OCI-LY1 (cell line): ENCODE measurements at regions not wholly inside any gene's neighbourhood (a gene's known extent, or its start where the extent isn't known, plus 50 kb on each side); places are given as distances from the start of the nearest gene placed in this dataset.

ENCODE experiments used
- CTCF ChIP-seq: fragments of 200-600 bp; sonication (generic), shearing (Covaris generic); IDR thresholded peaks from 2 replicates; pipeline ENCODE4 v1.5.1; 2017; ENCODE audit warnings: mild to moderate bottlenecking, antibody characterized with exemption, low read length, moderate library complexity, mixed read lengths
- EZH2 ChIP-seq: fragments of 200-600 bp; sonication (generic), shearing (Covaris generic); IDR thresholded peaks from 2 replicates; pipeline ENCODE4 v1.8.0; 2017; ENCODE audit warnings: borderline replicate concordance, mixed run types, mild to moderate bottlenecking, antibody characterized with exemption, low read length, moderate library complexity, mixed read lengths

- TF ChIP-seq CTCF (no peak), EZH2 (no peak)
Measured at GRCh38 chr20:51309128-51309527, 233.4 kb downstream of the NFATC2 start.
